HG03354 (cell line): ENCODE measurements at regions not wholly inside any gene's neighbourhood (a gene's known extent, or its start where the extent isn't known, plus 50 kb on each side); places are given as distances from the start of the nearest gene placed in this dataset.

Experiments used
- ATAC-seq: cut with Tn5 transposase; IDR thresholded peaks from one replicate; pipeline ENCODE4 v1.9.1; 2021; ENCODE audit warnings: mild to moderate bottlenecking; ENCODE audit not compliant: unreplicated experiment, poor library complexity, severe bottlenecking

DNA sequence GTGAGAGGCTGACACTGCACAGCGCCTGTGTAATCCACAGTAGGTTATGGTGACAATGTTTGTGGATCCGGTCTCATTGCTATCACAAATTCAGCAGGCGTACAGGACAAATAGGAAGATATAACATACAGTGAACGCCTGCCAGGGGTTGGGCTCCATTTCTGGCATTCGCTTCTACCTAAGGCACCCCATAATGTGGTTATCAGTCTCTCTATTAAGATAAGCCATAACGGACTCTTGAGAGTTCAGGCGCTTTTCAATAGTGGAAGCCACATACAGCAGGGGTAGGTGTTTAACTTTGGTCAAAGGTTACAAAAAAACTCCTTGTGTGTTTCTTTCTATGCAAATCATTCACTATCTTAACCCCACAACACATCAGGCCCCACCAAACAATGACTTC is 72.8 kb downstream of the SIPA1L2 start:
- ATAC-seq: no peak

DNA sequence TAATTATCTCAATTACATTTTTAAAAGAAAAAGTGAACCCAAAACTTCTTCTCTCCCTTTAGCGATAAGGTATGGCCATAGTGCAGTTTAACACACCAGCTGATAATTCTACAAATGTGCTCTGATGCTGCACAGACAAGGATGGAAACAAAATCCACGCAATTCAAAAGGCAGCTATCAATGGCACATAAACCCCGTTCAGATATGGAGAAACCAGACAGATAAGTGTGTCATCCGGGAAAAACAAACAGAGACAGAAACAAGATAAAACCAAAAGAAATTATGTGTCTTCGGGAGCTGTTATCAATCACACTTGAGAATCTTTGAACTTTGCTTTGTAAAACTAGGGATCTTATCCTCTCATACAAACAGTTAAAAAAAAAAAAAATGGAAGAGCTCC is 73.6 kb downstream of the SIPA1L2 start:
- no peak for ATAC-seq

DNA sequence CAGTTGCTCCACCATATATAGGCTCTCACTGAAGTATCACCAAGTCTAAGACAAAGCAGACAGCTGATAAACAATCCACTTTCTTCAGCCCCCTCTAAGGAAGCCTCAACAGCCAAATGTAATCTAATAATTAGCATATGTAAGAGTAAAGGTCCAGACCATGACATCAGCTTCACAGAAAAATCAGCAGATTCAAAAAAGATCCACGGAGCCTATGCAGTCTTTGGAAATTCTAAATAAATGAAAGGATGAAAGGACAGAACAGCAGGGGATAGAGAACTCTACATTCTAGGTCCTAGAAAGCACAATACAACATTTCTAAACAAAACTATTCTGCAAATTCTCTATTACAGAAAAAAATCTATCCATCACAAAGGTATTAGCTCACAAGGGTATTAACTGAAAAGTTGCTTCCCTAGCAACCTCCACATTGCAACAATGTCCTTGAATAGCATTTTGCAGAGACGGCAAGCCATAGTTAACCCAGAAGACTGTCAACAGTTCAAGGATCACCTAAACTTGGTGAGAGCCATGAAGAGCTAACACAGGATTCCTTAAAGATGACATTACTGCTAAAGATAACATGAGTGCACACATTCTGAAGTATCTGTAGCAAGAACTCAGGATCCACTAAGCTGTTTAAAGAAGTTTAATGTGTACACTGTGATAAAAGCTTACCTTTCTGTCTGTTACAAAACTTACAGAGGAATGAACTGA is 74.3 kb downstream of the SIPA1L2 start:
- ATAC-seq: no peak

DNA sequence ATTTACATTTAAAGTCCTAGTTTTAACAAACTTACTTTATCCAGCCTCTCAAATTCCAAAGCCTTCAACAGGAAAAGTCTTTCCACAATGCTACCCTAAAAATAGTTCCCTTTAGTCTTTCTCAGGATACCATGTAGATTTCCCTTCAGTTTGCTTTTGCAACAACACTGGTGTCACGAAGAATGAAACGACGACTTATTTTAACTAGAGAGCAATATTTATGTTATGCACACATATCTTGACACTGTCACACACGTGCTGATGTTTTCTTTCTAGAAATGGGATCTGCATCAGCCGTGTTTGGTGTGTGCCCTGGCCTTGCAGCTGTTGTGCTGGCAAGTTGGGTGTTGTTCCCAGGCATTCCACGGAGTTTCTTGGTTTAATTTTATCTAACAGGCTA is 75.5 kb downstream of the SIPA1L2 start:
- no peak for ATAC-seq

DNA sequence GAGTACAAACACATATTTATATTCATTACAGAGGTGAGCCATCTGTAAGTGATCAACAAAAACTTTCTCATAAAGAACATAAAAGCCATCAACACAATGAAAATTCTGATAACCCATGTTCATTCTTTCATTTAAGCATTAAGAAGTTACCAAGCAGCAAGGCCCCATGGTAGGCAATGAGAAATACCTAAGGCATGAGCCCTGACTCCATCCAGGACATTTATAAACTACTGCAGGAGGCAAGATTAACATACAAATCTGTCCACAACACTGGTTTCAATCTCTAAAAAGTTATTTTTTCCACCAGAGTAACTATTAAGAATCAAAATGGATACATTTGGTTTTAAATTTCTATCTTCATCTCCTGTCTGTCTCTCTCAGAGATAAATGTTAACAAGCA is 76.1 kb downstream of the SIPA1L2 start:
- no peak for ATAC-seq

DNA sequence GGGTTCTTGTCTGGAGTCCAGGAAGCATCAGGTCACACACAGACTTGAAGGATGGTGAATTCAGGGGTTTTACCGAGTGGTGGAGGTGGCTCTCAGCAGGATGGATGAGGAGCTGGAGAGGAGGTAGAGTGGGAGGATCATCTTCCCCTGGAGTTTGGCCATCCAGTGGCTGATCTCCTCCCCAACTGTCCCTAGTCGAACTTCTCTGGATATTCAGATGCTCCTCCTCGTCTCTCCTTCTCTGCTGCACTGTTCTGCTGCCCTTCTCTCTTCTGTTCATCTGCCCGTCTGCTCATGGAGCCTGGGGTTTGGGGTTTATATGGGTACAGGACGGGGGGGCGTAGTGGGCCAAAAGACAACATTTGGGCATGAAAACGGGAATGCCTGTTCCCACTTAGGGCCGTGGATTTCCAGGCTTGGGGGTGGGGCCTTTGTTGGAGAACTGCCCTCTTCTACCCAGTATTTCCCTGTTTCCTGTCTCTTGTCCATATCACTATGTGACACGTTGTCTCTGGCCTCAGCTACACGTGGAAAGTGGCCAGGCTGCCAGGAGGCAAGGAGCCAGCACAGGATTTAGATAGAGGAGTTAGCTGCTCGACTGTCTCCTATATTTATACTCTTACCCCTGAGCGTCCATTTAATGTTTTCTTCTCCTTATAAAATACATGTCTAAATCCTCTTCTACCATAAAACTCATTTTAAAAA is 76.7 kb downstream of the SIPA1L2 start:
- ATAC-seq: no peak

DNA sequence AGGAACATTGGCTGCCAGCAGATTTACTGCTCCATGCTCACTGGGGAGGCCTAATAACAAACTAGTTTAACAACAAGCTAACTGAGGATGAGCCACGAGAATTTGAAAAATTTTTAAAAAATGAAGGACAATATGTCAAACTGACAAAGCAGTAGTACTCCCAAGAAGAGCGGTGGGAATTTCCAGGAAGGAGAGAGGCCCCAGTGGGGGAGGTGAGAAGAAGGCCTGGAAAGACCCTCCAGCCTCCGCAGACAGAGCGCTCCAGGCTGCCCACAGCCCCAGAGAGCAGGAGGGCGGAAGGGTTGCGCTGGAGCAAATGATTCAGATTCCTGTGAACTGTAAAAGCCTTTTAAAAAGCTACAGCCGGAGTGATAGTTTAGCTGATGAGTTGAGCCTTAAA is 78.5 kb downstream of the SIPA1L2 start:
- ATAC-seq: no peak

DNA sequence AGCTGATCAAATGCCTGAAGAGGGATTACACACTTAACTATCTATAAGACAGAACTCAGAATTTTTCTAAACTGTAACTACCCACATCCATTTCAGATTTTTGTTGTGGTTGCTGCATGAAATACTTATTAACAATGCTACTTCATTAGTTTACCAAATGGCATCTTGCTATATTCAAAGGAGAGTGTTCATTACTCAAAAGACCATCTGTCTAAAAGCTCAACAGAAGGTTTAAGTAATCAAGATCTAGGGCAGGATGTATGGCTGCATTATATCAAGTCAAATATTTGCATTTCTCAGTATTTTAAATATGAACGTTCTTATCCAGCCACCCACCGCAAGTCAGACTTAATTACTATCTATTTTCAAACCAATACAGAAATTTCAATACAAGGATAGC is 79.9 kb downstream of the SIPA1L2 start:
- ATAC-seq: no peak

DNA sequence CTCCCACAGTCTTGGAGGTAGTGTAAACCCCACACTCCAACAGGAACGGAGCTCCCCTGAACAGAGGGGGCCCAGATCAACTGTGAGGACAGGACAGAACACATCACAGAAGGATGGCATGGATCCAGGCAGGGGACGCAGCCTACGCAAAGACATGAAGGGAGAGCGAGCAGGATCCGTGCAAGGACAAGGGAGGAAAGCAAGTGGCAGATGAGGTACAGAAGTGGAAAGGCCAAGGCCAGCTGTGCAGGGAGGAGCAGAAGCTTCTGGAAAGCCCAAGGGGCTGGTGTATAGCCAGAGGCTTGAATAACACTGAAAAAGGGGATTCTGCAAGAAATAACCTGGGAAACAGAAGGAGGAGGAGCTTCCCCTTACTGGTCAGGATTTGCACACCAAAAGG is 81.2 kb downstream of the SIPA1L2 start:
- no peak for ATAC-seq

DNA sequence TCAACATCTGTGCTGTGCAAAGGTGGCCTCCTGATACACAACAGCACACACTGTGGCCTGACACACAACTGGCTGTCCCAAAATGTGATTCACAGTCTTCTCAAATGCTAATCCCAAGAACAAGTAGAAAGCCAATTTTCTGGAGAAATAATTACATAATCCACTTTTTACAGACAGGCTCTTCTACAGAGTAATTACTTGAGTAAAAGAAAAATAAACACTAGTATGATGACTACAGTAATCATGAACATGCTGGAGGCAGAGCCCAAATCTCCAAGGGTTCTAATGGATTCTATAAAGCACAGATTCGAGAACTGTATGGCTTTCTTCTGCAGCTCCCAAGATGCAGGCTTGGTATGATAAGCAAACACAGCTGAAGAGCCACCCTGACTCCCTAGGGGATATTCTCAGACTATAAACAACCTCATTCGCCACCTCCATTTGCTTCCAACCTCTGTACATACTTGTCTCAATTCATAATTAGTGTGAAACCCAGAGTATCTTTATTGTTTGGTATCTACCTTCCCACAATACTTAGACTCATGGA is 81.9 kb downstream of the SIPA1L2 start:
- no peak for ATAC-seq

DNA sequence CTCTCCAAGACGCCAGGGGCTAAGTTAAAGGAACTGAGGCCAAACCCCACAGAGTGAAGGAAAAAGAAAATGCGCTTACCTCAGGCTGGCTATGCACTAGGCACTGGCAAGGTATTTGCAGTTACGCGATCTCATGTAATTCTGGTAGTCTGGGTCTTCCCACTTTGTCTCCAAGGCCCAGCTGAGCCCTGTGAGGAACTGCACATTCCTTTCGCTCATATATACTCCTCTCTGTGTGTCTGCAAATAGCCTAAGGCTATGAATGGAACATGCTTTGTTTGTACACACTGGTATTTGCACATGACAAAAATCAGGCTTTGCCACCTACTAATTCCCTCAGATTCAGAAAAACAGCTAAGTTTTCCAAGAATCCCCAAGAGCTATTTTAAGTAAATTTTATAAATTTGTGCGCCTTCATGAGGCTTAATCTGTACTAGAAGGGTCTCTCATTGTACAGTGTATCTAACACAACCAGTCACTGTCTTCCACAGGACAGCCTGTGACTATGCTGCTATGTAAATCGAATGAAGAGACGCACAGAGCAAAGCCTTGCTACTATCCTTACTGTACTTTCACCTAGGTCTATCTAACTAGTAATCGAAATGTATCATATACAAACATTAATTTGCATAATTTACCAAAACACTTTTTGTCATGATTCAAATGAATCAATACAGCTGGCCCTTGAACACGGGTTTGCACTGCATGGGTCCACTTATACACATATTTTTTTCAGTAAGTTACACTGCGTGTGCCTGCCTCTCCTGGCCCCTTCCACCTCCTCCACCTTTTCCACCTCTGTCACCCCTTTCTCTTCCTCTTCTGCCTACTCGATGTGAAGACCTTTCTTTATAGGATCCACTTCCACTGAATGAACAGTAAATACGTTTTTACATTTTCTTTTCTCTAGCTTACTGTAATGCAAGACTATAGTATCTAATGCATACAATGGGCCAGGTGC is 87.0 kb downstream of the SIPA1L2 start:
- ATAC-seq: no peak

DNA sequence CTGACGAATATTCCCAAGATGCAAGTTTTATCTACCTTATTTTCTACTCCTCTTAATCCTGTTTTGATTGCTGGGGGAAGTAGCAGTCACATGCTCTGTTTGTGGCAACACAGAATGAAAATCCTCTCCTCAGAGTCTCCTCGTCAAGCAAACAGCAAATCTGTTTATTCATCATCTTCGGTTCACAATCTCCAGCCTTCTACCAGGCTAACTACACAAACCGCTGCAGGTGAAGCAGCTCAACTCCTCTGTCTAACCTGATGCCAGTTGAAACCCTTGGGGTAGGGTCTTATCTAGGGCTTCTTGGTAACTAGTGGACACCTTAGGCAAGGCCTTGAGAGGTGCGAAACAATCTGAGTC is 91.0 kb downstream of the SIPA1L2 start:
- ATAC-seq: no peak

DNA sequence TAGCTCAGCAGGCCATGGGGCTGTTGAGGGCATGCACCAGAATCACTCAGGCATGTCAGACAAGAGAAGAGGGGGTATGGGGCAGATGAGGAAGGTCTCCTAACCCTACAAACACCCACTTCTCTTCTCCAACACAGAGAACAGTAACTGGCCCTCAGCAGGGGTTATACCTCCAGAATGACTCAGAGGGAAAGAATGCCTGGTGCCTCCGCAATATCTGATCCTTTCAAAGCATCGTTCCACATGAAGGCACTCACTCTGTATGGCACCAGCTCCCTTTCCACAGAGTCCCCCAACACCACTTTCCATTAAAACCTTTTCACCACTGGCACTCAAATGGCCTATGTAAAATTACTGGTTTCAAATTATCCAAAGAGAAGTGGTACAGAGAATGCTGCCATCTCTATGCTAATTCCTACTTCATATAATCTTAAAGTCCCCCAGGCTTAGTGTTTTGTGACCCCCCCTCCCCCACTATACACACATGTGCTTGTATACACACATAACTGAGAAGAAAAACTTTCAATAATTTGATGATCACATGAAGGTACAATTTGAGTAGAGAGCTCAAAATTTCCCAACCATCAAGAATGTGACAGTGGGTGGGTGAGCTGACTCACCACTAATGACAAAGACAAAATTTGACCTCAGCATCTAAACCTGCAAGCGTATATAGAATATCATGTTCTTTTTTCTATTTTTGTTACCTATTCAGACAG is 91.5 kb downstream of the SIPA1L2 start:
- no peak for ATAC-seq

DNA sequence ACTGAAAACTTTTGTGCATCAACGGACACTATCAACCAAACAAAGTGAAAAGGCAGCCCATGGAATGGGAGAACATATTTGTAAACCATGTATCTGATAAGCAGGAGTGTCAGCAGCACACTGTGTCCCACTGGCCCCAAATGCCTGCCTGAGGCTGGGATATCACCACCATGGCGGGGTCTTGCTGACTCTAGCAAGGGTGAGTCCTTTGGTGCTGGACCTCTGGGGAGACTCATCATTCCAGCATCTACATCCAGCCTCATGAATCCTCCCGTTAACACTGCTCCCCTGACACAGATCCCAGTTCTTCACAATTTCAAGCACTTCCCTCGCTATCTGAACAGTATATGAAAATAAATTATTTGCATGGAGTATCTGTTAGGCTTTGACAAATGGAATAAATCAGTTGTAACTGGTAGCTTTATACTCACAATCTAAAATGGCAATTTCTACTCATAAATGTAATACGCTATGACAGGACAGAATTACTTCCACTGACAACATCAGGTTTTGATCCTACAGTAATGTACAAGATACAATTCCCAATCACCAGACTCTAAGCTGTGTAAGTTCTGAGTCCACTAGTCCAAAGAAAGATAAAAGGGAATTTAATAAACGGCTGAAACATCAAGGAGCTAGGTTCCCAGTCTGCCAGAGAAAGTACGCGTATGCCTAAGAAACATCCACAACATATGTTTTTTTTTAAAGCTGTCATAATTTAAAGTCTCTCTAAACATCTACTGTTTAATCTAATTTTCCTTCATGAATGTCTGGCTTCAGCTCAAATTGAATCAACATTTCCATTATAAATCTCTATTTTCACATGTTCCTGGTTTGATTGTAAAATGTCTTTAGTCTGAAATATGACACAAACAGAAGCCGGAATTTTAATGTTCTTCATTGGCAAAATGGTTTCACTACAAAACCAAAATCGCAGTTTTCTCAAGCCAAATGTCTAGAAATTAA is 95.1 kb downstream of the SIPA1L2 start:
- no peak for ATAC-seq

DNA sequence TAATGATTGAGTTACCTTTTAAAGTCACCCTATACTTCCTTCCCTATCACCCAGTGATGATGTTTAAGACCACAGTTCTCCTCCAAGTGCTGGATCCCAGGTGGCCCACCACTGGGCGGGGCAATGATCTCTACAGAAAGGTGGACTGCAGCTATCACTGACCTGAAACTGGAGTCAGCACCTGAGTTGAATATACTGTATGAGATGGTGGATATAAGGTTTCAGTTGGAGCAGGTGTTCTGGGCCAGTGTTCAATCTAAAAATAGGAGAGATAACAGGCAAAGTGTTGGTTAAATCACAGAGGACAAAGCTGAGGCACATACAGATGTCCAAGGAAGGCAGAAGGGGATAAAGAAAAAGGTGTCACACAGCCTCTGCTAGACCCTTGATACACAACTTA is 96.6 kb downstream of the SIPA1L2 start:
- ATAC-seq: no peak

DNA sequence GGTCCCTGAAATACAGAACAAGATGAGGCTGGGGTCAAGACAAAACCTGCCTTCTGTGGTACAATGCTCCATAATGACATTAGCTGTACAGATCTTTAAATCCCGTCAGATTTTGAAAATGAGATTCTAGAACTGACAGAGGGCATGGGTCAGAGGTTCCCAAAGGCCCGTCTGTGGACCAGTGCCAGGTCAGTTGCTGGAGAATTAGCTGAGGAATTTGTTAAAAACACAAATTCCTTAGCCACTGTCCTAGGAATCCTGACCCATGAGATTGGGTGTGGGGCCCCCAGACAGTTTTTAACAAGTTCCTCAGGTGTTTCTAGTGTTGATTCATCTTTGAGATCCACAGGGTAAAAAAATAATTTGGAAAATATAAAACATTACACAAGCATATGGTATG is 97.0 kb downstream of the SIPA1L2 start:
- ATAC-seq: no peak

DNA sequence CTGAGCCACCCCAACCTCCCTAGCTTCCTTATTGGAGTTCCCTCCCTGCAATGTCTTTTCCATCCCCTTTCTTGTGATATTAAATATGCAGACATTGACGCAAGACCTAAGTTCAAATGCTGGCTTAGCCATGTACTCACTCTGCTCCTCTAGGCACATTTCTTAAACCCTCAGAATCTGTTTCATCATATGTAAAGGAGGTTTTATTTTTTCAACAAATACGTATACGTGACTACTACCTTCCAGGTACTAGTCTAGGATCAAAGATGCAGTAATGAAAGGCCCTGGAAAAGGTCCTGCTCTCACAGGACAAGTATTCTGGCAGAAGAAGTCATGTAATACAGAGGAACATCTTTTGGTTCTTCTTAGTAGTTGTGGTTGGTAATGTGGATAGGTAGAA is 98.6 kb downstream of the SIPA1L2 start:
- ATAC-seq: no peak

DNA sequence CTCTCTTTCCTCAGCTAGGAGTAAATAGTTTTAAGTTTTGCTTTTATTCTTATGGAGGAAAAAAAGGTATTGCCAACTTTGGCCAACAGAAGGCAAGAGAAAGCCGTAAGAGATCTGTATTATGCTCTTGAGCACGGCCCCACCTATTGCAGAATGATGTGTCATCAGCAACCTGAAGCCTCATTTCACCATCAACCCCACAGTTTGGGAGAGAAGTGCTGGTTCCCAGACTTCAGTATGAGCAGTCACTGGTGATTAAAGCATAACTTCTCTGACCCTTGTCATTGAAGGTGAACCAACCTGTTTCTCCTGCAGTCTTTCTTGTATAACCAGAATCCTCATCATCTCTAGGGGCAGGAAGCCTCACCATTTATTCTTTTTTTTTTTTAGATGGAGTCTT is 100.2 kb downstream of the SIPA1L2 start:
- ATAC-seq: no peak
